ENCODE measurements at regions not wholly inside any gene's neighbourhood (a gene's known extent, or its start where the extent isn't known, plus 50 kb on each side); places are given as distances from the start of the nearest gene placed in this dataset.

- H3K27ac ChIP-seq, result no peak overlapping the region
- TF ChIP-seq CTCF (conservative IDR thresholded peaks at IDR 0.05), result no peak
Measured at GRCh38 chr1:98075626-98076025, 154.8 kb upstream of the DPYD start.

- no peak overlapping the region for H3K27ac ChIP-seq
- no peak for TF ChIP-seq CTCF (conservative IDR thresholded peaks at IDR 0.05)
Measured at GRCh38 chr1:98073823-98074222, 153.0 kb upstream of the DPYD start.

- no peak overlapping the region for H3K27ac ChIP-seq
- no peak for TF ChIP-seq CTCF (conservative IDR thresholded peaks at IDR 0.05)
Measured at GRCh38 chr1:98073106-98073505, 152.3 kb upstream of the DPYD start.

GRCh38 chr1:98072047-98072446, 151.2 kb upstream of the DPYD start:
- H3K27ac ChIP-seq, result peak overlapping the region; percentile 38
- no peak for TF ChIP-seq CTCF (conservative IDR thresholded peaks at IDR 0.05)

- TF ChIP-seq CTCF (conservative IDR thresholded peaks at IDR 0.05), result no peak
- peak overlapping the region; percentile 74; the same call in 1 of the 2 replicates for H3K27ac ChIP-seq
Measured at GRCh38 chr1:98068016-98068415, 147.2 kb upstream of the DPYD start.

- H3K27ac ChIP-seq, result peak overlapping the region; percentile 74
- TF ChIP-seq CTCF (conservative IDR thresholded peaks at IDR 0.05), result no peak
Measured at GRCh38 chr1:98066911-98067310, 146.1 kb upstream of the DPYD start.

- H3K27ac ChIP-seq, result no peak overlapping the region
- no peak for TF ChIP-seq CTCF (conservative IDR thresholded peaks at IDR 0.05)
Measured at GRCh38 chr1:98059620-98060019, 138.8 kb upstream of the DPYD start.

GRCh38 chr1:98058676-98059075, 137.8 kb upstream of the DPYD start:
- H3K27ac ChIP-seq, result no peak overlapping the region
- TF ChIP-seq CTCF (conservative IDR thresholded peaks at IDR 0.05), result no peak

Data from VCaP (cell line).